ENCODE measurements at regions not wholly inside any gene's neighbourhood (a gene's known extent, or its start where the extent isn't known, plus 50 kb on each side); places are given as distances from the start of the nearest gene placed in this dataset.

GRCh38 chr12:75674393-75674792, 163.0 kb upstream of the KRR1 start:
- Histone ChIP-seq H3K36me3 (ENCODE audit: control insufficient read depth in 4 of 4, insufficient read depth in 3 of 4, low read depth in 1 of 4, low read length in 3 of 4) (no peaks in the 10 kb centered on the region), H3K4me1 (ENCODE audit: control insufficient read depth in 4 of 4, insufficient read depth in 4 of 4, low read length in 3 of 4) (no peaks in the 10 kb centered on the region), H3K9ac (ENCODE audit: low read depth in 1 of 2, low read length in 2 of 2) (no peak overlapping the region), H3K4me3 (ENCODE audit: low read depth in 1 of 3, low read length in 3 of 3) (no peak overlapping the region), H3K9me3 (ENCODE audit: control insufficient read depth in 4 of 4, low read length in 3 of 4) (no peaks in the 10 kb centered on the region), H3K27me3 (ENCODE audit: control insufficient read depth in 4 of 4, insufficient read depth in 4 of 4, low read length in 3 of 4) (no peaks in the 10 kb centered on the region), H3K27ac (ENCODE audit: low read depth in 1 of 2, low read length in 2 of 2) (no peak overlapping the region)
- no peak for DNase-seq (ENCODE audit: low spot score)
- TF ChIP-seq, protein P1, sequence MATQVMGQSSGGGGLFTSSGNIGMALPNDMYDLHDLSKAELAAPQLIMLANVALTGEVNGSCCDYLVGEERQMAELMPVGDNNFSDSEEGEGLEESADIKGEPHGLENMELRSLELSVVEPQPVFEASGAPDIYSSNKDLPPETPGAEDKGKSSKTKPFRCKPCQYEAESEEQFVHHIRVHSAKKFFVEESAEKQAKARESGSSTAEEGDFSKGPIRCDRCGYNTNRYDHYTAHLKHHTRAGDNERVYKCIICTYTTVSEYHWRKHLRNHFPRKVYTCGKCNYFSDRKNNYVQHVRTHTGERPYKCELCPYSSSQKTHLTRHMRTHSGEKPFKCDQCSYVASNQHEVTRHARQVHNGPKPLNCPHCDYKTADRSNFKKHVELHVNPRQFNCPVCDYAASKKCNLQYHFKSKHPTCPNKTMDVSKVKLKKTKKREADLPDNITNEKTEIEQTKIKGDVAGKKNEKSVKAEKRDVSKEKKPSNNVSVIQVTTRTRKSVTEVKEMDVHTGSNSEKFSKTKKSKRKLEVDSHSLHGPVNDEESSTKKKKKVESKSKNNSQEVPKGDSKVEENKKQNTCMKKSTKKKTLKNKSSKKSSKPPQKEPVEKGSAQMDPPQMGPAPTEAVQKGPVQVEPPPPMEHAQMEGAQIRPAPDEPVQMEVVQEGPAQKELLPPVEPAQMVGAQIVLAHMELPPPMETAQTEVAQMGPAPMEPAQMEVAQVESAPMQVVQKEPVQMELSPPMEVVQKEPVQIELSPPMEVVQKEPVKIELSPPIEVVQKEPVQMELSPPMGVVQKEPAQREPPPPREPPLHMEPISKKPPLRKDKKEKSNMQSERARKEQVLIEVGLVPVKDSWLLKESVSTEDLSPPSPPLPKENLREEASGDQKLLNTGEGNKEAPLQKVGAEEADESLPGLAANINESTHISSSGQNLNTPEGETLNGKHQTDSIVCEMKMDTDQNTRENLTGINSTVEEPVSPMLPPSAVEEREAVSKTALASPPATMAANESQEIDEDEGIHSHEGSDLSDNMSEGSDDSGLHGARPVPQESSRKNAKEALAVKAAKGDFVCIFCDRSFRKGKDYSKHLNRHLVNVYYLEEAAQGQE (IDR thresholded peaks at IDR 0.05), result no peak
- TF ChIP-seq JUND (IDR thresholded peaks at IDR 0.05), result no peak
- TF ChIP-seq SP1 (IDR thresholded peaks at IDR 0.05), result no peak
- TF ChIP-seq FOXA1 (IDR thresholded peaks at IDR 0.05), result no peak
- no peak for TF ChIP-seq HNF4A (conservative IDR thresholded peaks at IDR 0.05)
- TF ChIP-seq MAX (IDR thresholded peaks at IDR 0.05), result no peak
- no peak for TF ChIP-seq YY1 (IDR thresholded peaks at IDR 0.05)
- TF ChIP-seq RXRA (IDR thresholded peaks at IDR 0.05), result no peak
- TF ChIP-seq ATF3 (IDR thresholded peaks at IDR 0.05), result no peak
- TF ChIP-seq, protein P2, sequence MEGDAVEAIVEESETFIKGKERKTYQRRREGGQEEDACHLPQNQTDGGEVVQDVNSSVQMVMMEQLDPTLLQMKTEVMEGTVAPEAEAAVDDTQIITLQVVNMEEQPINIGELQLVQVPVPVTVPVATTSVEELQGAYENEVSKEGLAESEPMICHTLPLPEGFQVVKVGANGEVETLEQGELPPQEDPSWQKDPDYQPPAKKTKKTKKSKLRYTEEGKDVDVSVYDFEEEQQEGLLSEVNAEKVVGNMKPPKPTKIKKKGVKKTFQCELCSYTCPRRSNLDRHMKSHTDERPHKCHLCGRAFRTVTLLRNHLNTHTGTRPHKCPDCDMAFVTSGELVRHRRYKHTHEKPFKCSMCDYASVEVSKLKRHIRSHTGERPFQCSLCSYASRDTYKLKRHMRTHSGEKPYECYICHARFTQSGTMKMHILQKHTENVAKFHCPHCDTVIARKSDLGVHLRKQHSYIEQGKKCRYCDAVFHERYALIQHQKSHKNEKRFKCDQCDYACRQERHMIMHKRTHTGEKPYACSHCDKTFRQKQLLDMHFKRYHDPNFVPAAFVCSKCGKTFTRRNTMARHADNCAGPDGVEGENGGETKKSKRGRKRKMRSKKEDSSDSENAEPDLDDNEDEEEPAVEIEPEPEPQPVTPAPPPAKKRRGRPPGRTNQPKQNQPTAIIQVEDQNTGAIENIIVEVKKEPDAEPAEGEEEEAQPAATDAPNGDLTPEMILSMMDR (IDR thresholded peaks at IDR 0.05; ENCODE audit: low read depth, low read length, missing input control), result no peak
- TF ChIP-seq ZBTB33 (IDR thresholded peaks at IDR 0.05), result no peak
- TF ChIP-seq RAD21 (IDR thresholded peaks at IDR 0.05), result no peak
- no peak for TF ChIP-seq EGR1 (IDR thresholded peaks at IDR 0.05; ENCODE audit: low read depth in 2 of 2)
- WGBS, result 90% methylated on average over 2 of the region's 2 CpGs

DNA sequence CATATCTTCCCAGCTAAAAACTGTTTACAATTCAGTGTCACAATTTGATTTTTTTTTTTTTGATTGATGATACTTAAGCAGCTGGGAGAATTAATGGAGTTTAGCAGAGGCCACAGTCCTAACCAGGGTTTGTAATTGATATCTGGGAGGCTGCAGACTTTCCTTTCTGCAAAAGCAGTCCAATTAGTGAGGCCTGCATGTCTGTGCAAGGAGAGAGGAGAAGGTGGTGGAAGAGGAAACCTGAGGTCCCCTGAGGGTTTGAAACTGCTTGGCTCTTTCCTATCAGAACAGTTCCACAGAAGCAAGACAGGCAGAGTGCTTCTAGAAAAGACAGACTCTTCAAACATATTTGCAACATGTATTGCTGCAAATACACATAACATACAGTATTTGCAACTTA, 160.8 kb upstream of the KRR1 start:
- no peak for DNase-seq (ENCODE audit: low spot score)
- TF ChIP-seq RAD21 (IDR thresholded peaks at IDR 0.05) (no peak), YY1 (IDR thresholded peaks at IDR 0.05) (no peak), SP1 (IDR thresholded peaks at IDR 0.05) (no peak)
- TF ChIP-seq, protein P2 (IDR thresholded peaks at IDR 0.05; ENCODE audit: low read depth, low read length, missing input control), result no peak
- Histone ChIP-seq H3K9ac (ENCODE audit: low read depth in 1 of 2, low read length in 2 of 2) (no peak overlapping the region), H3K4me3 (ENCODE audit: low read depth in 1 of 3, low read length in 3 of 3) (no peak overlapping the region), H3K27ac (ENCODE audit: low read depth in 1 of 2, low read length in 2 of 2) (no peak overlapping the region), H3K27me3 (ENCODE audit: control insufficient read depth in 4 of 4, insufficient read depth in 4 of 4, low read length in 3 of 4) (no peaks in the 10 kb centered on the region), H3K4me1 (ENCODE audit: control insufficient read depth in 4 of 4, insufficient read depth in 4 of 4, low read length in 3 of 4) (peaks cover 0 to 3% (median 0%) of the 10 kb centered on the region in 4 donors), H3K36me3 (ENCODE audit: control insufficient read depth in 4 of 4, insufficient read depth in 3 of 4, low read depth in 1 of 4, low read length in 3 of 4) (no peaks in the 10 kb centered on the region), H3K9me3 (ENCODE audit: control insufficient read depth in 4 of 4, low read length in 3 of 4) (no peaks in the 10 kb centered on the region)

Measured in liver (tissue), 8 donors.